Activated naive CD4-positive, alpha-beta T cell treated with anti-CD3 and anti-CD28 coated beads, Interleukin-2, amount 50 U/mL, for 24 hours (primary cell): ENCODE measurements at regions not wholly inside any gene's neighbourhood (a gene's known extent, or its start where the extent isn't known, plus 50 kb on each side); places are given as distances from the start of the nearest gene placed in this dataset.

ENCODE experiments used
- H3K27ac Mint-ChIP-seq: one replicate; pipeline ENCODE4 v1.8.0; 2021; ENCODE audit warnings: mild to moderate bottlenecking, mixed read lengths
- H3K27me3 Mint-ChIP-seq: one replicate; pipeline ENCODE4 v1.8.0; 2021; ENCODE audit warnings: mixed read lengths
- H3K36me3 Mint-ChIP-seq: one replicate; pipeline ENCODE4 v1.8.0; 2021; ENCODE audit warnings: mixed read lengths
- H3K4me1 Mint-ChIP-seq: one replicate; pipeline ENCODE4 v1.8.0; 2021; ENCODE audit warnings: mixed read lengths
- H3K4me3 Mint-ChIP-seq: one replicate; pipeline ENCODE4 v1.8.0; 2021; ENCODE audit warnings: mild to moderate bottlenecking, mixed read lengths
- H3K9me3 Mint-ChIP-seq: one replicate; pipeline ENCODE4 v1.8.0; 2021; ENCODE audit warnings: mixed read lengths

GRCh38 chr6:3940703-3941102 is 91.5 kb downstream of the FAM50B start:
- no peak overlapping the region for H3K4me3 Mint-ChIP-seq
- H3K4me1 Mint-ChIP-seq: no peaks in the 10 kb centered on the region
- no peak overlapping the region for H3K27ac Mint-ChIP-seq
- H3K27me3 Mint-ChIP-seq: peaks cover 16% of the 10 kb centered on the region
- H3K9me3 Mint-ChIP-seq: no peaks in the 10 kb centered on the region
- H3K36me3 Mint-ChIP-seq: no peaks in the 10 kb centered on the region

DNA sequence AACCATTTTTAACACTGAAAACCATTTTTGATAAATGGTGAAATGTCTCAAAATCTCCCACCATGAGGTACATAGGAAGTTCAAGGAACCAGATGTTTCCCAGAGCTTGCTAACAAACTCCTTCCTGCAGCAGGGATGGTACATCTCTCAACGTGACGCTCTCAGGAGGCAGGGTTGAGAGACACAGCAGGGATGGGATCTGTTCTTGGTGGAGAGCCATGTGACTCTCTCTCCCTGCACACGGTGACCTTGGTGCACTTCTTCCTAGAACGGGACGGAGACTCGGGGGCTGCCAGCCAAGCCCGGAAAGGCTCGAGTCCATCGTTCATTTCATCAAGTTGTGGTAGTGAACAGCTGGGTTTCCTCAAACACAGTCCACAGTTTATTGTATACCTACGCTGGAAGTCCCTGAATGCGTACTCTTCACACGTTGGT is 94.2 kb downstream of the FAM50B start:
- Mint-ChIP-seq H3K27me3 (peaks cover 21% of the 10 kb centered on the region), H3K27ac (no peak overlapping the region), H3K4me1 (no peaks in the 10 kb centered on the region), H3K36me3 (no peaks in the 10 kb centered on the region), H3K9me3 (no peaks in the 10 kb centered on the region), H3K4me3 (no peak overlapping the region)

DNA sequence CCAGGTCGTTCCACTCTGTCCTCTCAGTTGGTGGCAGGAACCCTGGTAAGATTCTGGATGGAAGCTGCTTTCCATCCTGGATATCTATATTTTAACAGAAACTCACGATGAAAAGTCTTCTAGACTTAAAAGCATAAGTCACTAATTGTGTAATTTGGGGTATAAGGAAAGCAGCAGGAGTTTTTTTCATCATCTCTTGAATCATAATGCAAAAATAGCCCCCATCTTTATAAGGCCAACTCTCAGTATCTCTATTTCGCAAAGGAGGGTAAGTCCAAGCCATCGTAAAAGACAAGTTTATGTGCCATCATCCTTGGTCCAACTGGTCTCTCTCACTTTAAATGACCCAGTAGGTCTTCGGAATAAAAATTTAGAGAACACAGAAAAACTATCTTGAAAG is 95.1 kb downstream of the FAM50B start:
- Mint-ChIP-seq H3K9me3 (no peaks in the 10 kb centered on the region), H3K4me3 (no peak overlapping the region), H3K4me1 (no peaks in the 10 kb centered on the region)

GRCh38 chr6:3946778-3947177 is 97.6 kb downstream of the FAM50B start:
- Mint-ChIP-seq H3K27ac (no peak overlapping the region), H3K9me3 (no peaks in the 10 kb centered on the region), H3K4me1 (no peaks in the 10 kb centered on the region), H3K36me3 (no peaks in the 10 kb centered on the region), H3K4me3 (no peak overlapping the region), H3K27me3 (peaks cover 32% of the 10 kb centered on the region)

More for the DNA sequence above, 95.1 kb downstream of the FAM50B start:
- Mint-ChIP-seq H3K27ac (no peak overlapping the region), H3K27me3 (peaks cover 25% of the 10 kb centered on the region), H3K36me3 (no peaks in the 10 kb centered on the region)

GRCh38 chr6:3948866-3949265 is 99.7 kb downstream of the FAM50B start:
- H3K4me1 Mint-ChIP-seq: no peaks in the 10 kb centered on the region
- no peaks in the 10 kb centered on the region for H3K9me3 Mint-ChIP-seq
- H3K27ac Mint-ChIP-seq: no peak overlapping the region
- no peaks in the 10 kb centered on the region for H3K36me3 Mint-ChIP-seq
- no peak overlapping the region for H3K4me3 Mint-ChIP-seq
- H3K27me3 Mint-ChIP-seq: peaks cover 35% of the 10 kb centered on the region

GRCh38 chr6:3949521-3949920 is 100.3 kb downstream of the FAM50B start:
- no peaks in the 10 kb centered on the region for H3K36me3 Mint-ChIP-seq
- H3K4me1 Mint-ChIP-seq: no peaks in the 10 kb centered on the region
- H3K27me3 Mint-ChIP-seq: peaks cover 32% of the 10 kb centered on the region
- no peak overlapping the region for H3K4me3 Mint-ChIP-seq
- no peak overlapping the region for H3K27ac Mint-ChIP-seq
- H3K9me3 Mint-ChIP-seq: no peaks in the 10 kb centered on the region

- no peaks in the 10 kb centered on the region for H3K4me1 Mint-ChIP-seq
- peaks cover 20% of the 10 kb centered on the region for H3K27me3 Mint-ChIP-seq
- H3K27ac Mint-ChIP-seq: no peak overlapping the region
- H3K4me3 Mint-ChIP-seq: no peak overlapping the region
- peaks cover 6% of the 10 kb centered on the region for H3K9me3 Mint-ChIP-seq
- peaks cover 7% of the 10 kb centered on the region for H3K36me3 Mint-ChIP-seq
Measured at GRCh38 chr6:3956054-3956453, 106.9 kb downstream of the FAM50B start.

DNA sequence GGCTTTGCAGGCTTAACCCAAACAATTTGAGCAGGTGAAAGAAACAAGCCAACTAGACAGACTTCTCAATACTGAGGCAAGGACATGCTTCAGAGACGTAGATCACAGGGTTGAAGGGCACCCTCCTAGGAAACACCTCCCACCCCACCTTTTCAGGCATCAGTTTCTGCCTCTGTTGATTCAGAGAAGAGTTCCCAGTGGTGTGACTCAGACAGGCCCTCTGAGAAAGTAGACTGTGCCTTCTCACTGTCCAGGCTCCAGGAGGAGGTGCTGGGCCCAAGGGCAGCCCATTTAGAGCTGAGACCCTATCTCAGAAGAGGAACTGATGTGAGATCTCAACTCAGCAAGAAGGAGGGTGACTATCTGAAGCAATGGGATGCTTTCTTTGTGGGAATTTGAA is 108.1 kb downstream of the FAM50B start:
- Mint-ChIP-seq H3K4me1 (no peaks in the 10 kb centered on the region), H3K9me3 (peaks cover 6% of the 10 kb centered on the region), H3K4me3 (no peak overlapping the region), H3K27ac (no peak overlapping the region), H3K27me3 (peaks cover 18% of the 10 kb centered on the region), H3K36me3 (peaks cover 7% of the 10 kb centered on the region)

GRCh38 chr6:3958255-3958654 is 109.1 kb downstream of the FAM50B start:
- no peak overlapping the region for H3K4me3 Mint-ChIP-seq

DNA sequence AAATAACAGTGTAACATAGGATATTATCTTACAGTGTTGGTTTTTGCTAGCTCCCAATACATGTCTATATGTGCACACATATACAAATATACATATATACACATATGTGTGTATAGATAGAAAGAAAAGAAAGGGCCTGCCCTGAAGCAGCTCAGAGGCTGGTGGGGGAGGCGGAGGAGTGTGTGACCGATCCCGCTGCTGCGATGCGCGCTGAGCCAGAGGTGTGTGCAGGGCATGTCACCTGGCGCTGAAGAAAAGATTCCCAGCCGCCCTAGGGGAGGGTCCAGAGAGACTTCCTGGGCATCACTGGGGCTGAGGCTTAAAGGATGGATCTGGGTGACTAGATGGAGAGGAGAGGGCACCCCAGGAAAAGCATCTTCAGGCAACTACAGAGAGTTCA is 110.2 kb downstream of the FAM50B start:
- Mint-ChIP-seq H3K36me3 (peaks cover 9% of the 10 kb centered on the region), H3K9me3 (peaks cover 6% of the 10 kb centered on the region), H3K4me3 (no peak overlapping the region), H3K4me1 (no peaks in the 10 kb centered on the region), H3K27me3 (peaks cover 12% of the 10 kb centered on the region), H3K27ac (no peak overlapping the region)

More at GRCh38 chr6:3958255-3958654, 109.1 kb downstream of the FAM50B start:
- Mint-ChIP-seq H3K4me1 (no peaks in the 10 kb centered on the region), H3K36me3 (peaks cover 7% of the 10 kb centered on the region), H3K9me3 (peaks cover 6% of the 10 kb centered on the region), H3K27ac (no peak overlapping the region), H3K27me3 (peaks cover 16% of the 10 kb centered on the region)

DNA sequence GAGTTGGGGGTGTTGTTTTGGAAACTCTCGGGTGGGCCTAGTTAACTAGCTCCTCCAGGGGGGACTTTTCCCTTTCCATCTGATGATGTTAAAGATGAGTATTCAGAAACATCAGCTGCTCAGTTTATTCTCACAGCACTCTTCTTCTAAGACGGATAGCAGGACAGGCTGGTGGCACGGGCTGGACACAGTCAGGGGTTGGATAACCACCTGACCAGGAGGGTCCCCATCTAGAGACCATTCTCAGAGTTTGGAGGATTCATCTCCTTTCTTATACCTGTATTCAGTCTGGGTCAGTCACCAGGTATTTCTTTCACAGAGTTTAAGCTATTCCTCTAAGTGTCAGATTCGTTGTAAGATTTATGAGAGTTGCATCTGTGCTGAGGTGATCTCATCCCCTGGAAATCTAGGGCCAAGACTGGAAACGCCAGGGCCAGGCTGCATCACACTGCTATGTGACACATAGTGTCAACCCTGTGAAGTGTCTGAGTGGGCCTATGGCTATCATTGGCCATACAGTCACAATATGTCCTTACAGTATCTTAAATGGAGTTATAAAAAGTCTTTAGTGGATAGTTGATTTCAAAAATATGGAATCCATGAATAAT is 111.7 kb downstream of the FAM50B start:
- no peak overlapping the region for H3K27ac Mint-ChIP-seq
- peaks cover 6% of the 10 kb centered on the region for H3K9me3 Mint-ChIP-seq
- H3K4me3 Mint-ChIP-seq: no peak overlapping the region
- no peaks in the 10 kb centered on the region for H3K4me1 Mint-ChIP-seq
- peaks cover 10% of the 10 kb centered on the region for H3K27me3 Mint-ChIP-seq
- H3K36me3 Mint-ChIP-seq: peaks cover 9% of the 10 kb centered on the region

DNA sequence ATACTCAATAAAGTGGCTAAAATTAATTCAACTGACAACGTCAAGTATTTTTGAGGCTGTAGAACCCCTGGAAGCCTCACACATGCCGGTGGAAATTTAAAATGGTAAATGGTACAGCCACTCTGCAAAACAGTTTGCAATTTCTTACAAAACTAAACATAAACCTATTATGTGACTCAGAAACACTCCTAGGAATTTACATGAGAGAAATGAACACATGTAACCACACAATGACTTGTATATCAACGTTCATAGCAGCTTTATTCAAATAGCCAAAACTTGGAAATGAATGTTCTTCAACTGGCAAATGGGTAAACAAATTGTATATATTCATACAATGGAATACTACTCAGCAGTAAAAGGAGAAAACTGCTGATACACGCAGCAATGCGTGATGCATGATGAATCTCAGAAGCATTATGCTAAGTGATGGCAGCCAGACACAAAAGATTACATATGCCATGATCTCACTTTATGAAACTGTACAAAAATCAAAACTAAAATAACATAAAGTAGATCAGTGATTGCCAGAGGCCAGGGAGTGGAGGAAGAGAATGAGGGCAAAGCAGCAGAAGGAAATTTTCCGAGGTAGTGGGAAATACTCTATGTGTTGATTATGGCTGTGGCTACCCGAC is 112.5 kb downstream of the FAM50B start:
- Mint-ChIP-seq H3K27ac (no peak overlapping the region), H3K36me3 (peaks cover 9% of the 10 kb centered on the region), H3K27me3 (peaks cover 8% of the 10 kb centered on the region), H3K4me1 (no peaks in the 10 kb centered on the region), H3K4me3 (no peak overlapping the region), H3K9me3 (peaks cover 6% of the 10 kb centered on the region)

GRCh38 chr6:3962291-3963280 is 113.4 kb downstream of the FAM50B start:
- no peak overlapping the region for H3K4me3 Mint-ChIP-seq
- peaks cover 6% of the 10 kb centered on the region for H3K9me3 Mint-ChIP-seq
- no peak overlapping the region for H3K27ac Mint-ChIP-seq
- H3K27me3 Mint-ChIP-seq: peaks cover 5% of the 10 kb centered on the region
- no peaks in the 10 kb centered on the region for H3K4me1 Mint-ChIP-seq
- peaks cover 7% of the 10 kb centered on the region for H3K36me3 Mint-ChIP-seq

- no peak overlapping the region for H3K4me3 Mint-ChIP-seq
Measured at GRCh38 chr6:3963426-3963825, 114.3 kb downstream of the FAM50B start.

GRCh38 chr6:3965071-3965718 is 113.7 kb downstream of the FAM217A start:
- H3K27ac Mint-ChIP-seq: no peak overlapping the region
- H3K4me3 Mint-ChIP-seq: no peak overlapping the region
- H3K36me3 Mint-ChIP-seq: peaks cover 4% of the 10 kb centered on the region
- no peaks in the 10 kb centered on the region for H3K9me3 Mint-ChIP-seq
- H3K4me1 Mint-ChIP-seq: no peaks in the 10 kb centered on the region
- H3K27me3 Mint-ChIP-seq: peaks cover 2% of the 10 kb centered on the region

More at GRCh38 chr6:3963426-3963825, 114.3 kb downstream of the FAM50B start:
- Mint-ChIP-seq H3K27me3 (no peaks in the 10 kb centered on the region), H3K4me1 (no peaks in the 10 kb centered on the region), H3K36me3 (peaks cover 2% of the 10 kb centered on the region), H3K27ac (no peak overlapping the region), H3K9me3 (no peaks in the 10 kb centered on the region)
